Stimulated activated CD8-positive, alpha-beta memory T cell treated with anti-CD3 and anti-CD28 coated beads, Interleukin-12 subunit alpha, Interleukin-12 subunit beta, amount 100 ng/mL, for 1 hour (primary cell): ENCODE measurements at regions not wholly inside any gene's neighbourhood (a gene's known extent, or its start where the extent isn't known, plus 50 kb on each side); places are given as distances from the start of the nearest gene placed in this dataset.

Experiments used
- DNase-seq: peaks from one replicate; pipeline ENCODE4 v3.0.0-alpha.2; 2020; ENCODE audit warnings: low read depth

GRCh38 chr2:147057892-147058490 is 786.8 kb upstream of the ACVR2A start:
- DNase-seq = no peak

GRCh38 chr2:147051814-147052213 is 793.0 kb upstream of the ACVR2A start:
- DNase-seq = no peak

DNA sequence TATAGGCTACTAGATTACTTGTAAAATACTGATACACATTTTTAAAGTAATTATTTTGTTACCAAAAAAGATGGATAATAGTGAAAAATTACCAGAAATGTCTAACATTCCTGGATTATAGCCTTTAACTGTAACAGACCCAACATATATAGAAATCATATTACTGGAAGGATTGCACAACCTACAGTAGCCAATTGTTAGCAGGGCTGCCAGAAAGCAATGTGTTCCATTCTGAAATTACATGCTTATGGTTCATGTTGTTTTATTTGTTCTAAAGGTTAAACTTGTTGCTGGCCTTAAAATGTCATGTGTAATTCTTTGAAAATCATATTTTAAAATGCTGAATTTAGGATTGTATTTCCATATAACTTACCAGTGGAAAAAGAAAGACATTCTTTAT is 793.6 kb upstream of the ACVR2A start:
- DNase-seq = no peak

DNA sequence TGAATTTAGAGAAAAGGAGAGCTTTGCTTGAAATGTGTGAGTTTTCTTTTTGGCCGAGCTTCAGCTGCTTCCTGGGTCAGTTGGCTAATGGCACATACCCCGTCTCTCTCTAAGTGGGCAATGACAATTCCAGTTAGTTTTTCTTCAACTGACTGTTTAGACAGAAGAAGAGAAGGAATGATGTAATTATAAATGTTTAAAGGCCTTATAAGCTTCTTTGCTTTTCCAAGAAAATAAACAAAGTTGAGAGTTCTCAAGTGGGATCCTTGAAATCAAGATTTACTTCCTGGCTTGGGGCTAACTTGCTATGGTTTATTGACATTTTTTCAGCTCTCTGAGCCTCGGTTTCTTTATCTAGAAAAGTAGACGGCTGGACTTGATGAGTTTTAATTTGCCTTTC is 794.9 kb upstream of the ACVR2A start:
- no peak for DNase-seq

GRCh38 chr2:147046473-147046872 is 798.4 kb upstream of the ACVR2A start:
- DNase-seq = no peak

DNA sequence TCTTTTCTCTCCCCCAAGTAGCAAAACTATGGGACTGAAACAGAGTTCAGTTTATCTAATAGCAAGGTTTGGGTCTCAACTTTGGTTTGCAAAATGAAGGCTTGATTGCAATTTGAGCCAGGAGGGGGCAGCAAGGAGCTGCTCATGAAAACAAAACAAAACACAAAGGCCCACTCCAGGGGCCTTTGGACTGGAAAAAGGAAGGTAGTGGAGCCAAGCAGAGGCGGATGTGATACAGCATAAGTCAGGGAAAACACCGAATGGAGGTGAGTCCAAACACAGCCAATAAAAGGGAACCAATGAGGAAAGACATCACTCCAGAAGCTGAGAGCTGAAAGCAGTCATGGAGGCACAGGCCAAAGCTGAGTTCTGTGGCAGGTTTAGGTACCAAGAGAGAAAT is 799.7 kb upstream of the ACVR2A start:
- no peak for DNase-seq

DNA sequence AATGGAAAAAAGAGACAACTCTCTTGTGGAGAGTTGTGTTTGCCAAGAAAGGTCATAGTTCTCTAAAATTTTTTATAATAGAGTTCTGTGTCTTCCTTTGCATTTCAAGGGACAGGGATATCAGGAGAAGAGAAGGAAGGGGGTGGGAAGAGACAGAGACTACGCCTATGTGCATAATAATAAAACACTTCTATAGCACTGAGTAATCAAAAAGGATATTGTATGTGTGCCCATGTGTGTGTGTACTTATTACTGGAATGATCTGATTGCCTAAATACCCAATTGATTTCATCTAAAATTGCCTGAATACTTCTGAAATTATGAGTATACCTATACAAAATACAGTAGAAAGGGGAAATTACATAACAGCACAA is 803.7 kb upstream of the ACVR2A start:
- no peak for DNase-seq

DNA sequence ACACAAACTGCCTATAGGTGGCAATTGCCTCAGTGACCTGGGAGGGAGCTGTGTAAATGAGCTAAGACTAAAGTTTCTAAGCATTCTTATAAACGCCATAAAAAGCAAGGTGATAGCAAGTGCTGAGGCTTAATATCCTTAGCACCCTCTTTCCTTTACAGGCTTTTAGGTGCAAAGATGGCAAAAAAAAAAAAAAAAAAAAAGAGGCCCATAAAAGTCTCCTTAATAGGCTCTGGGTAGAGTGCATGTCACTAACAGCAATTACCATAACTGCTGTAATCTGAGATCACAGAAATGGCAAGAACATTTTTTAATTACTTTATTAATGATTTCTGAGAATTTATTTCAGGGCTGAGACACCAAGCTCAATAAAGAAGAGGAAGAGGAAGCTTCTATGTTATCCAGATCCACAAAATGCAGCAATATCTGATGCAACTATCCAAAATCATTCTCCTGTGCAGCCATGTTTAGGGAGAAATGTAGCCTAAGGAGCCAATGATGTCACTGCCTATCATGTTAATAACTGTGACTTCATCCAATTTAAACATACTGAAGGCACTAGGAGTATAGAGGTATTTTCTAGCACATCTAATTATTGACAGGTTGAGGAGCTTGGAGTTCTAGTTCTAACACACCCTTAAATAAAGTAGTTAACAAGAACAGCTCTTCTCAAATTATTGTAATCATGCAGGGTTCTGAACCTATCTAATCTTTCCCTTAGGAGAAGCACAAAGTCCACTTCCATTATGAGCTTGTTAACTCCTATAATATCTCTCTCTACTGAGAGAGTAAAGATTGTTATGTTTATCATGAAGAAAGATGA is 804.3 kb upstream of the ACVR2A start:
- no peak for DNase-seq

DNA sequence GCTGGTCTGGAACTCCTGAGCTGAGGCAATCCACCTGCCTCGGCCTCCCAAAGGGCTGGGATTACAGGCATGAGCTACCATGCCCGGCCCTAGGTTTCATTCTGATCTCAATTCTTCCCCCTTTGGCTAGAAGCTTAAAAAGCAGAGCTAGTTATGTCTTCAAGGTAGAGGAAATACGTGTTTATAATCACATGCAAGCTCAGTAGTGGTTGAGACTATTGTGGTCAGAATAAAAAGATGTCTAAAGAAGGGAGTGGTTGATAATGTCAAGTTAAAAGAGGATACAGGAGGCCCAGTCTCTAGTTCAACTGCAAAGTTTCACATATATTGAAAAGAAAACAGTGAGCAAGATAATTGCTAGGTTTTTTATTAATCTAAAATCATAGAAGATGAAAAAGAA is 807.8 kb upstream of the ACVR2A start:
- no peak for DNase-seq

- no peak for DNase-seq
Observed at GRCh38 chr2:147033044-147033443, 811.8 kb upstream of the ACVR2A start.

DNA sequence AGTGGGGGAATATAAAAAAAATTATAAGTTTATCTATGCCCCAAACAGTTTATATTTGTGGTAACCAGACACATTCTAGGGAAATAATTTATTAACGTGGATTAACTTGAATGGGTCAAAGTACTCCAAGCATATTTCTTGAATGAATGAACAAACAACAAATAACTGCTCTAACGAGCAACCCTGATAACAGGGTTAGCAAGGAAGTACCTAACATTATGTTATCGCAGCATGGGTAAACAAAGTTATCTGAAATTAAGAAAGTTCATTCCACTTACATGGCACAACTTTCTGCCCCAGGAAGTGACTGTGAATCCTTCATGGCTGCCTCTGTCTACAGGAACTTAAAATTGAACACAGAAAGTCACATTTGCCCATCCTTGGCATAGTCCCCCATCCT is 812.9 kb upstream of the ACVR2A start:
- DNase-seq = no peak

DNA sequence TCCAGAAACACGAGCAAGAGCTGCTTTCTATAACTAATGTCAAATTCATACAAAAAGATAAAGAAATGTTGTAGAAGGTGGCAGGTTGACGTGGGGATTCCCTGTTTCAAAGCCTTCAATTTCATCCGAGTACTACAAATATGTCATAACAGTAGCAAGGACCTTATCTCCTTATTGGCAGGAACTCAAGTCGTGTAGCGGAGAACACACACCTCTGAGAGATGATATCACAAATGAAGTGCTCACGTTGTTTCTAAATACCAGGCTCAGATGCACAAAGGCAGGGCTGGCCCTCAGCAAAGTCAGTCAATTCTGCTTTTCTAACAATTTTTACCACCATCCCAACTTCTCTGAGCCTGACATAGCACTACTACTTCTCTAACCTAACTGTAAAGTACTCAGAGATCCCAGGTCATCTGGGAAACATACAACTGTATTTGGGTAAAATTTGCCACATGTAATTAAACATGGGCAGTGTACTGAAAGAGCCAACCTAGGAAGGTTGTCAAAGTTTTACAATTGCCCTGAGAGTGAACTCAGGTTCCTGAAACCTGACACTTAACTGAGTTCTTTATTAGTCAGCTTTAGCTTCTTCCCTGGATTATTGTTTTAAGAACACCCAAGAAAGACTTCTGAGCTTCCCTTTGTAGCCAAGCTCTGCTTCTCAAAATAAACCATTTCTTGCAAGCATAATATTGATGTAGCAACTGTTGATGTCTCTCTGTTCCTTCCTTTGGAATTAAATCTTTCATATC is 813.7 kb upstream of the ACVR2A start:
- DNase-seq = no peak

DNA sequence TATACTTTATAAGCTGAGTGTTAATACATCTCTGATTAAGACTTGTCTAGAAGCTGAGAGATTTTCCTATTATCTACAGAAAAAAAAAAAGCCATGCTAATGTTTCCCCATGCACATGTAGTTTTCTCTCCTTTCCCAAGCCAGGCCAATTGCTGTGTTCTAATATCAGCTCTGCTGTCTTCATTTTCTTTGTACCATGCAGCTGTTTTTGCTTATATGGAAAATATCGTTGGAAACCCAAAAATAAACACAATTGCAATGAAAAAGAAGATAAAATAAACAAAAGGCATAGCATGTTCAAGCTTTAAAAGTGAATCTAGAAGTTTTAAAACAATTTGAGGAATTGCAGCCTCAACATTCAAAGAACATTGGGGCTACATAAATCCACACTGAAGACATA is 817.4 kb upstream of the ACVR2A start:
- no peak for DNase-seq

GRCh38 chr2:147026664-147027295 is 818.0 kb upstream of the ACVR2A start:
- no peak for DNase-seq

DNA sequence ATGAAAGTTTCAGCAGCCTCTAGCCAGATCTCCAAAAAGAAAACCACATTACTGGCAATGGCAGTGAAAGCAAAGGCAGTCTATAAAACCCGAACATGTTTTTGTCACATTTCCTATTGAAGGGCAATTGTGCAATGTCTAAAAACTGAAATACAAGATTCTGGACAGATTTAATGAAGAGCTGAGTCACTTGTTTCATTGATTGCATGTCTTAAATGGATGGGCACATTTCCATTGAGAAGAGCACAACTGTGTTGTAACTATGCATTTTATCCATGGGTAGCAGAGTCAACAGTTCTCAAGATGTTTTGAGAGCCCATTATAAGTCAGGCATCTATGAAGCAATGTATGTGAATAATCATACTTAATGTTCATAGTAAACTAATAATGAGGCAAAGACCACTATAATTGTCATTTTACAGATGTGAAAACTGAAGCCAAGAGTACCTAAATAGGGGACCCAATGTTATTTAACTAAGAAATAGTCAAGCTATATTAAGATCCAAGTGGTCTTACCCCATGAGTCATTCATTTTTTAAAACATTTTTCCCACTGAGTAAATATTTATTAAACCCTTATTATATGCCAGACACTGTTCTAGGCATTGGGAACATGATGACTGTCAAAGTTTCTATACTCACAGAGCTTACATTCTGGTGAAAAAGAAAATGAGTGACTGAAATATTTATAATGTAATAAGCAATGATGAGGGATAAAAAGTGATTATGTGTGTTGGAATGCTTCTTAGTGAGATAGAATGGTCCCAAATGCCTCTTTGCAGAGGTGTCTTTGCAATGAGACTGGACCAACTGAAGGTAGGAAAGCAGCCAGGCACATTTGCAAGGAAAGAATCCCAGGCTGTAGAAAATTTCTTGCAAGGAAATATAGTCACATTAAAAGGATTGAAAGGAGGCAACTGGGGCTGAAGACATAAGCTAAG is 818.9 kb upstream of the ACVR2A start:
- DNase-seq = no peak

GRCh38 chr2:147019311-147019710 is 825.5 kb upstream of the ACVR2A start:
- no peak for DNase-seq

GRCh38 chr2:147017951-147018645 is 826.7 kb upstream of the ACVR2A start:
- no peak for DNase-seq

DNA sequence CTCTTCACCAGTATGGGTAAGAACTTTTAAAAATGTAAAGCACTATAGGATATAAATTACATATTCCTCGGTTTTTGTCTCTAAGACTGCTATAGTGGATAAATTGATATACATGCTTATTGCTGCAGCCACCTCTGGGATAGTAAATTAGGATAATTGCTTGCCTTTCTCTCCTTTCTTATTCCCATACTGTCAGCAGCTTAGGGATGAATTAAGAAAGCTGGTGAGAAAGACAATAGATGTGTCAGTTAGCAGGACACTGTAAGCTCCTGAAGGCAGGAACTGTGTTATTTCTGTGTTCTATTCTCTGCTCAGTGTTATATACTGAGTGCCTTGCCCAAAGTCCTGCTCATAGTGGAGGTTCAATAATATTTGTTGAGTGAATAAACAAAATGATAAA is 828.6 kb upstream of the ACVR2A start:
- no peak for DNase-seq

GRCh38 chr2:147015591-147015990 is 829.2 kb upstream of the ACVR2A start:
- DNase-seq = no peak

GRCh38 chr2:147013696-147014392 is 831.0 kb upstream of the ACVR2A start:
- no peak for DNase-seq
